GM12878 (cell line): ENCODE measurements at regions not wholly inside any gene's neighbourhood (a gene's known extent, or its start where the extent isn't known, plus 50 kb on each side); places are given as distances from the start of the nearest gene placed in this dataset.

ENCODE experiments used
- ATAC-seq: fragments of 200-7000 bp; cut with Tn5 transposase; 3 replicates; pipeline ENCODE4 v1.9.1; 2020; ENCODE audit warnings: mild to moderate bottlenecking, moderate library complexity
- BruUV-seq: library from RNA; stranded (reverse); fragments of 400-500 nt; replicated peaks from 2 replicates; lab custom pipeline; 2021; lab: Mats Ljungman, UMichigan
- CTCF ChIA-PET: fragments of 300-600 bp; sonication (Branson Sonifier 250); formaldehyde crosslinking; extraction: SDS; loops from one replicate; lab custom pipeline; 2021; ENCODE audit warnings: inconsistent platforms; lab: Yijun Ruan, JAX
- POLR2A ChIA-PET: fragments of 350-600 bp; formaldehyde crosslinking; extraction: SDS; loops from one replicate; lab custom pipeline; 2021; ENCODE audit warnings: inconsistent platforms; lab: Charles Lee
- RAD21 ChIA-PET: fragments of 300-600 bp; sonication (Branson Sonifier 250); formaldehyde crosslinking; loops from one replicate; lab custom pipeline; 2023; ENCODE audit warnings: antibody characterized with exemption; ENCODE audit not compliant: unreplicated experiment; lab: Charles Lee
- SMC1A ChIA-PET: fragments of 300-600 bp; sonication (Branson Sonifier 250); formaldehyde crosslinking; loops from one replicate; lab custom pipeline; 2023; ENCODE audit not compliant: unreplicated experiment, uncharacterized antibody; lab: Charles Lee
- DNase-seq: peaks from one replicate; pipeline ENCODE4 v3.0.0-alpha.2; 2011; ENCODE audit warnings: low read depth, low spot score
- FAIRE-seq: peaks from 3 replicates; lab custom pipeline; 2011; peaks lifted over from hg19 to GRCh38; lab: Jason Lieb, UNC
- H2AFZ ChIP-seq: 2 replicates; pipeline ENCODE4 v1.6.0; 2011; ENCODE audit warnings: low read depth, low read length, control low read depth; ENCODE audit not compliant: control insufficient read depth
- H3K27ac ChIP-seq: 2 replicates; pipeline ENCODE4 v1.5.1; 2011; ENCODE audit warnings: control low read depth; ENCODE audit not compliant: control insufficient read depth, insufficient read depth
- H3K27me3 ChIP-seq, 2 experiments: replicated peaks in 1 of 2; 2 replicates each; pipeline versions ENCODE4 v1.6.0 to v1.6.1; 2011; ENCODE audit warnings: low read length in 1 of 2; ENCODE audit not compliant: control insufficient read depth in 2 of 2, insufficient read depth in 2 of 2
- H3K36me3 ChIP-seq, 2 experiments: 2 replicates each; pipeline ENCODE4 v1.5.1; 2011; ENCODE audit warnings: low read length in 1 of 2; ENCODE audit not compliant: control insufficient read depth in 2 of 2, insufficient read depth in 2 of 2
- H3K4me1 ChIP-seq: 2 replicates; pipeline ENCODE4 v1.6.1; 2011; ENCODE audit warnings: mild to moderate bottlenecking, low read length, moderate library complexity, mixed read lengths; ENCODE audit not compliant: control insufficient read depth, insufficient read depth
- H3K4me2 ChIP-seq: 2 replicates; pipeline ENCODE4 v1.6.0; 2011; ENCODE audit warnings: control low read depth; ENCODE audit not compliant: control insufficient read depth, insufficient read depth
- H3K4me3 ChIP-seq: fragments of 200-600 bp; sonication (generic); 2 replicates; pipeline ENCODE4 v1.5.1; 2016
- H3K79me2 ChIP-seq: 2 replicates; pipeline ENCODE4 v1.6.0; 2011; ENCODE audit warnings: low read length; ENCODE audit not compliant: control insufficient read depth, insufficient read depth
- H3K9ac ChIP-seq: 2 replicates; pipeline ENCODE4 v1.8.0; 2011; ENCODE audit warnings: low read length, control low read depth, mixed read lengths; ENCODE audit not compliant: control insufficient read depth, insufficient read depth
- H3K9me3 ChIP-seq: replicated peaks from 3 replicates; pipeline ENCODE4 v1.5.1; 2011; ENCODE audit warnings: mild to moderate bottlenecking, low read length; ENCODE audit not compliant: control insufficient read depth, insufficient read depth
- H4K20me1 ChIP-seq: 2 replicates; pipeline ENCODE4 v1.6.0; 2011; ENCODE audit not compliant: control insufficient read depth, insufficient read depth
- BRCA1 ChIP-seq: IDR thresholded peaks from 2 replicates; pipeline ENCODE4 v1.6.1; 2011; ENCODE audit warnings: low read depth, low read length, improper control_type of control experiment
- CBFB ChIP-seq: IDR thresholded peaks from 2 replicates; pipeline ENCODE4 v1.6.1; 2016; ENCODE audit warnings: antibody characterized with exemption, low read depth
- CHD4 ChIP-seq: fragments of 200-600 bp; sonication (generic); IDR thresholded peaks from 2 replicates; pipeline ENCODE4 v1.6.1; 2016; ENCODE audit warnings: mild to moderate bottlenecking
- ESRRA ChIP-seq: IDR thresholded peaks from 2 replicates; pipeline ENCODE4 v1.6.1; 2012; ENCODE audit warnings: mild to moderate bottlenecking, low read length, improper control_type of control experiment
- NFXL1 ChIP-seq: fragments of 450-650 bp; IDR thresholded peaks from 2 replicates; pipeline ENCODE4 v1.6.1; 2017; ENCODE audit warnings: antibody characterized with exemption, mild to moderate bottlenecking, borderline replicate concordance
- NFYB ChIP-seq: IDR thresholded peaks from 2 replicates; pipeline ENCODE4 v1.6.1; 2011; ENCODE audit warnings: low read depth, mild to moderate bottlenecking, low read length, improper control_type of control experiment, moderate library complexity; ENCODE audit not compliant: insufficient read depth
- RUNX3 ChIP-seq: IDR thresholded peaks from 2 replicates; pipeline ENCODE4 v1.6.1; 2012; ENCODE audit warnings: low read length, inconsistent platforms
- SMAD5 ChIP-seq: IDR thresholded peaks from 2 replicates; pipeline ENCODE4 v1.6.1; 2016; ENCODE audit warnings: antibody characterized with exemption, low read depth
- SPI1 ChIP-seq: IDR thresholded peaks from 2 replicates; pipeline ENCODE4 v1.6.1; 2011; ENCODE audit warnings: low read depth, mild to moderate bottlenecking, low read length, moderate library complexity, borderline replicate concordance; ENCODE audit not compliant: insufficient read depth
- TCF12 ChIP-seq: IDR thresholded peaks from 2 replicates; pipeline ENCODE4 v1.6.1; 2011; ENCODE audit warnings: low read depth, mild to moderate bottlenecking, low read length
- in situ Hi-C: fragments of 300-500 bp; cut with MboI; formaldehyde crosslinking; loops from 9 replicates; pipeline ENCODE4 v1.14.3; 2018; ENCODE audit warnings: mixed read lengths
- intact Hi-C: fragments of 100-400 bp; cut with micrococcal nuclease; formaldehyde crosslinking; loops from one replicate; pipeline ENCODE4 v1.14.2; 2022; ENCODE audit not compliant: unreplicated experiment
- TF ChIP-seq, protein P1 (sequence below): IDR thresholded peaks from 2 replicates; pipeline ENCODE4 v1.6.1; 2011; ENCODE audit warnings: mild to moderate bottlenecking, low read depth, low read length, moderate library complexity; ENCODE audit not compliant: insufficient replicate concordance
- TF ChIP-seq, protein P2 (sequence below): fragments of 450-650 bp; IDR thresholded peaks from 2 replicates; pipeline ENCODE4 v1.6.1; 2017; ENCODE audit warnings: low read depth, mild to moderate bottlenecking, moderate library complexity

DNA sequence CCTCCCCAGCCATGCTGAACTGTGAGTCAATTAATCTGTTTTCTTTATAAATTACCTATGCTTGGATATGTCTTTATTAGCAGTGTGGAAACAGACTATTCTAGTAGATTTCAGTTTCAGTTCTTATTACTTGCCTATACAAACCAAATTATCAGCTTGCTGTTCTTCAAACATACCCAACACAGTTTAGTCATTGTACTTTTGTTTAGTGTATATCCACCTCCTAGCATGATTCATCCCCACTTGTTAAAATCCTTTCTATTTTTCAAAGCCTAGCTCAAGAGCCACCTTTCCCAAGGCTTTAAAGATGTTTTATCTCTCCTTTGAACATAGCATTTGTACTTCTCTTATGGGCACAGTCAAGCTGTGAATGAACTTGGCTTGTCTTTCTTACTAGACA lies 195.6 kb upstream of the ZRANB2 start:
- no peak overlapping the region for H3K9ac ChIP-seq
- no peak for ATAC-seq
- no peak for FAIRE-seq
- RAD21 ChIA-PET, result no interaction called here
- no peaks in the 10 kb centered on the region for H3K79me2 ChIP-seq
- no peaks in the 10 kb centered on the region for H3K27me3 ChIP-seq
- no peak for DNase-seq
- no peak overlapping the region for H2AFZ ChIP-seq
- H4K20me1 ChIP-seq, result no peaks in the 10 kb centered on the region
- no peaks in the 10 kb centered on the region for H3K4me1 ChIP-seq
- TF ChIP-seq SPI1 (no peak), ESRRA (no peak), RUNX3 (no peak), CHD4 (no peak), CBFB (no peak), TCF12 (no peak), BRCA1 (no peak), NFYB (no peak), SMAD5 (no peak), NFXL1 (no peak)
- TF ChIP-seq, protein P1, sequence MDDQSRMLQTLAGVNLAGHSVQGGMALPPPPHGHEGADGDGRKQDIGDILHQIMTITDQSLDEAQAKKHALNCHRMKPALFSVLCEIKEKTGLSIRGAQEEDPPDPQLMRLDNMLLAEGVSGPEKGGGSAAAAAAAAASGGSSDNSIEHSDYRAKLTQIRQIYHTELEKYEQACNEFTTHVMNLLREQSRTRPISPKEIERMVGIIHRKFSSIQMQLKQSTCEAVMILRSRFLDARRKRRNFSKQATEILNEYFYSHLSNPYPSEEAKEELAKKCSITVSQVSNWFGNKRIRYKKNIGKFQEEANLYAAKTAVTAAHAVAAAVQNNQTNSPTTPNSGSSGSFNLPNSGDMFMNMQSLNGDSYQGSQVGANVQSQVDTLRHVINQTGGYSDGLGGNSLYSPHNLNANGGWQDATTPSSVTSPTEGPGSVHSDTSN, result no peak
- TF ChIP-seq, protein P2, sequence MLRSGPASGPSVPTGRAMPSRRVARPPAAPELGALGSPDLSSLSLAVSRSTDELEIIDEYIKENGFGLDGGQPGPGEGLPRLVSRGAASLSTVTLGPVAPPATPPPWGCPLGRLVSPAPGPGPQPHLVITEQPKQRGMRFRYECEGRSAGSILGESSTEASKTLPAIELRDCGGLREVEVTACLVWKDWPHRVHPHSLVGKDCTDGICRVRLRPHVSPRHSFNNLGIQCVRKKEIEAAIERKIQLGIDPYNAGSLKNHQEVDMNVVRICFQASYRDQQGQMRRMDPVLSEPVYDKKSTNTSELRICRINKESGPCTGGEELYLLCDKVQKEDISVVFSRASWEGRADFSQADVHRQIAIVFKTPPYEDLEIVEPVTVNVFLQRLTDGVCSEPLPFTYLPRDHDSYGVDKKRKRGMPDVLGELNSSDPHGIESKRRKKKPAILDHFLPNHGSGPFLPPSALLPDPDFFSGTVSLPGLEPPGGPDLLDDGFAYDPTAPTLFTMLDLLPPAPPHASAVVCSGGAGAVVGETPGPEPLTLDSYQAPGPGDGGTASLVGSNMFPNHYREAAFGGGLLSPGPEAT, result no peak
- TF ChIP-seq, all 136 proteins: peak for 0
- H3K27ac ChIP-seq, result no peak overlapping the region
- H3K4me3 ChIP-seq, result no peak overlapping the region
- no peak overlapping the region for H3K4me2 ChIP-seq
- SMC1A ChIA-PET, result no interaction called here
- POLR2A ChIA-PET, result no interaction called here
- no peaks in the 10 kb centered on the region for H3K36me3 ChIP-seq
- intact Hi-C loops (no loop called here), in situ Hi-C loops (no loop called here)
- CTCF ChIA-PET, result no interaction called here
- BruUV-seq, result no TSS peak
- no peaks in the 10 kb centered on the region; the same call in 2 of the 3 replicates for H3K9me3 ChIP-seq
